ENCODE measurements at regions not wholly inside any gene's neighbourhood (a gene's known extent, or its start where the extent isn't known, plus 50 kb on each side); places are given as distances from the start of the nearest gene placed in this dataset.

DNA sequence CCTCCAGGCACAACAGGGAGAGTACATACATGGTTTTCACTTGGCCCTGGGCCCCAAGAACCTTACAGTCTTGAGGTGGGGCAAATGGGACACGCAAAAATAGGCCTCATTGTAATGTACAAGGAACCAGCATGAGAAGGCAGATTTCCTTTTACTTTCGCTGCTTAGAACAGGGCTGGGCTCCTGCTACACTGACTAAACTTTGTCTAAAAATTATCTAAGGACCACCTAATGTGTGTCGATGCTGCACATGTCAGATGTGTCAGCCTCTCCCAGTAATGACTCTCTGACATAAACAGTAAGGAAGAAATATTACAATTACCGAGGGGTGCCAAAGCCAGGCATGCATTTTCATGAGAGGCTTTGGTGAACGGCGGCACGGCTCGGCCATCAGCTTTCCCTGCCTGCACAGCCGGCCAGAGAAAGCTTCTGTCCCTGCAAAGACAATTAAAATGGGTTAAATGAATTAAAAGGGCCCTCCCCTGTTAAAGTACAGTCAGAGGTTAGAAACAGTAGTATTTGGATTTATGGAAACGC is 224.2 kb upstream of the IRX3 start:
- no peak for DNase-seq (ENCODE audit: low spot score)

DNA sequence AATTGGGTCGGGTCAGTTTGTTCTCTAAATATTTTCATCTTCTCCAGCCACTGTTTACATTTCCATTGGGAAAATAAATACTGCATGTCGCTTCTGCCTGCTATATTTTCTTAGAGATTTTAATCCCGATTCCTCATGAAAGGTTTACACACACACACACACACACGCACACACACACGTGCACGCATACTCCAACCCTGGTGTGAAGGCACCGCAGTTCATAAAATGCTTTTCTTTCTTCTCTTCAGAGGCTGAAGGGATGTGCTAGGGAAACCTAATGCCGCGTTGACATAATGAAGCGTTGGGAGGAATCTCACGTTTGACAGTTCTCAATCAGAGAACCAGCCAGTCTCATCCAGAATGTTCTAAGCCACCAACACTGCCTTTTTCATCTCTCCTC is 222.9 kb upstream of the IRX3 start:
- DNase-seq (ENCODE audit: low spot score) = no peak

DNA sequence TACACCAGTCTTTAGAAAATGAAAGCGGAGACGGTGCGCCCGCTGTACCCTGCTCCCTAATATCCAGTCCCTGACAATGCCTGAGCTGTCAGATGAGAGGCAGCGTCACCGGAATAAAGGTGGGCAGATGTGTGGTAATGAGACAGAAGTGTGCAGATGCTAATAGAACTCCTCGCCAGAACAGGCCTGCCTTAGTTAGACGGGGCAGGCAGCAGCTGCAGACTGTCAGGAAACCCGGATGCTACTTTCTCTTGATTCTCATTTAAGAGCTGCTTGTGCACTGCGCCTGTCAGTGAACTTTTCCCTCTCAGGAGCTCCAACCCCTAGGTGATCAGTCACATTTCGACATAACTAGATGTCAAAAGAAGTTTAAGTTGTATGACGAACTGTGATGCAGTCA is 221.8 kb upstream of the IRX3 start:
- no peak for DNase-seq (ENCODE audit: low spot score)

- DNase-seq (ENCODE audit: low spot score) = no peak
Observed at GRCh38 chr16:54506741-54507500, 220.3 kb upstream of the IRX3 start.

DNA sequence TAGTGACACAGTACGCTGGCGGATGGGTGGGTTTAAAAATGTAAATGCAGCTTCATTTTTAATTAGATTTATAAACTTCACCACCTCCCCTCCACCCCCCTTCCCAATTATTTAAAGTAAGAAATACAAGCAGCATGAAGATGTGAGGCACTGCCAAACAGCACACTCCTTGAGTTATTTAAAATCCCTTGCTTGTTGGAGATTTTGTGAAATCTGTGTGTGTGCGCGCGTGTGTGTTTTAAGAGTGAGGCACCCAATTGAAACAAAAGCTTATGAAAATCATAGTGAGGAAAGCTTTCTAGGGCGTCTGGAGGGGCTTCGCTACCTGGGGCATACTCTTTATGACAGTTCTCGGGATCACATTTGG is 219.6 kb upstream of the IRX3 start:
- DNase-seq (ENCODE audit: low spot score) = no peak

GRCh38 chr16:54505549-54506213 is 219.1 kb upstream of the IRX3 start:
- no peak for DNase-seq (ENCODE audit: low spot score)

DNA sequence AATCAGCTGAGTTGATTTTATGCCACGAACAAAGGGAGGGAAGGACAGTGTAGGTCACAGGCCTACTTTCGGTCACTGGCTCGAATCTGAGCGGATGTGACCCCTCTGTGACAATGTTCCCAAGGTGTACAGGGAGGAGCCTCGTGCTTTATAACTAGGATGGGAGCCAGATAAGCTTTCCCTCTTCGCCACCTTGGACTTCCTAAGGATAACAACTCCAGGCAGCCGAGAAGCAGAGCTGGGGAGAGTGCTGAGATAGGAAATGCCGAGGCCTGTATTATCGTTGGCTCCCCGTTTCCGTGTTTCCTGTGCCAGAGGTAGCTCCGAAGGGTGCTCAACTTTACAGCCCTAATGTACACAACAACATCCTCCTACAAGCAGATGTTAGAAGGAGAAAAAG is 217.8 kb upstream of the IRX3 start:
- DNase-seq (ENCODE audit: low spot score) = no peak

DNA sequence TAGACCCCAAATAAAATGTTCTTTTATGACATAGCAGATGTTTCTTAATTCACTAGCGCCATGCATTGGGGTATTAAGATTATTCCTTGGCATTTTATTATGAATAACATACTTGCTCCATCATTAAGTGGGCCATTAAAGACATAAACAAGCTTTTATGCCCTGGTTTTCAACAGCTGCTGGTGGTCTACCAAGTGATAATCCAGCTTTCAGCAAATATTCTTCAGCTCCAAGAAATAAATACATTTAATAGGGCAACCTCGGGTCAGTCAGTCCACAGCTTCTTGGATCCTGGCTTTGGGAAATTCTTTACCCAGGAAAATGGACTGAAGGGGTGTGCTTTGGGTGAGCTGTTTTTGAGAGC is 217.3 kb upstream of the IRX3 start:
- no peak for DNase-seq (ENCODE audit: low spot score)

- DNase-seq (ENCODE audit: low spot score) = no peak
Observed at GRCh38 chr16:54503011-54503855, 216.6 kb upstream of the IRX3 start.

GRCh38 chr16:54501797-54502196 is 215.2 kb upstream of the IRX3 start:
- no peak for DNase-seq (ENCODE audit: low spot score)

DNA sequence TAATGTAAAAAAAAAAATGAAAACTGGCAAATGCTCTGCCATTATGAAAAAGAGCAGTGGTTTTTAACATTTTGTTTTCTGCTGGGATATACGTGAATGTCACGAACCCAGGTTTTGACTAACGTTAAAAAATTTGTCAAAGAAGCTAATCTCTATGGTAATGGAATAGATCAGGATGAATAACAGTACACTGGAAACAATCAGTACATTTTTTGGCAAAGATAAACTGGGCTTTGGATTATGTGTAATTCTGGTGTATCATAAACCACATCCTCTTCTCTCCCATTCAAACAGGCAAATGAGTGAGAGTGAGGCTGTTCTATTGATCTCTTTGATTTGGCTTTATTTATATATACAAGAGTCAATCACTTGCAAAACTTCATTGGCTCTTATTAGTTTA is 207.0 kb upstream of the IRX3 start:
- no peak for DNase-seq (ENCODE audit: low spot score)

DNA sequence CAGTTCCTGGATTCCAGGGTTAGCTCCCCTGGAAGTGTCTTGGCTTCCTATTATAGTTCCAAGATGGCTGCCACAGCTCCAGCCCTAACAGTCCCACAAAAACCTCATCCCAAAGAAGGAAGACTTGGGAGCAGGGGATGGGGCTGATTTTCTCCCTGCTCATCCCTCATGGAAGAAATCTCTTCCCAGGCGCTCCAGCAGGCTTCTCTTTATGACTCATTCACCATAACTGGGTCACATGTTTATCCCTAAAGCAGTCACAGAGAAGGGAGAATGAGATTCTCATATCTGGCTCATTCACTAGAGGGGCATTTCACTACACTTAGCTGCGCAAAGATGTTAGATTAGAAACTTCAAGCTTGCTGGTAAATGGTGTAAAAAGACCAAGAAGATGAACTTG is 206.5 kb upstream of the IRX3 start:
- DNase-seq (ENCODE audit: low spot score) = no peak

GRCh38 chr16:54490112-54490488 is 203.5 kb upstream of the IRX3 start:
- no peak for DNase-seq (ENCODE audit: low spot score)

- no peak for DNase-seq (ENCODE audit: low spot score)
Observed at GRCh38 chr16:54489225-54490111, 202.9 kb upstream of the IRX3 start.

DNA sequence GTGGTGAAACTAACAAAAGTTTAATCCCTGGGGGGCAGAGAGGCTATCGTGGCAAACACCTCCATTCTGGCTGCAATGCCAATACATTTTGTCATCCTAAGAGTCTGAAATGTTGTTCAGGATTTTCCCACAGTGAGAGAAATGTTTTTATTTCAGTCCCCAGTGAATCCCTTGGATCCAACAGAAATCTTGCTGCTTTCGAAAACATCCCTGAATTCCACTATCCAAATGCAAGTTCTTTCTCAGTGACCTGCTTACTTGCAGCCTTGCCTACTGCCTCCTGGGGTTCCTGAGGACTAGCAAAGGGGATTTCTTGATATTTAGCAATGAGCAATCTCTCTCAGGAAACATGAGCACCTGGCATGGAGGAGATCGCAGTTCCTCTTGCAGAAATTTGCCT is 202.1 kb upstream of the IRX3 start:
- no peak for DNase-seq (ENCODE audit: low spot score)

GRCh38 chr16:54487933-54488332 is 201.3 kb upstream of the IRX3 start:
- DNase-seq (ENCODE audit: low spot score) = no peak

DNA sequence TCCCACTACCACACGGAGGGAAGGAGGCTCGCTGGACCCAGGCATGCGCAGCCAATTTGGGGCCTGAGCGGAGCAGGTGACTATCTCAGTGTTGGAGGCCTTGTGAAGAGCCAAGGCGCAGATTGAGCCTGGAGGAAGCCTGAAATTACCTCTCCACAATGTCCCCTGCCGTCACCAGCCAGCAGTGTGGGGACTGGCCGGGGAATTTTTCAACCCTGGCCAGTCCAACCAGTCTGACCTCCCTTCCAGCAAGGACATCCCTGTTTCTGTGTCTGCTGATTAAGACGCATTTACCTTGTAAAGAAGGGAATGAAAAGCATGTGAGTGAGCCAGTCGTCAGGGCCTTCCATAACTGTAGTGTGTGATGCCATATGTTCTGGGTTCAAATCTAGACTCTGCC is 198.1 kb upstream of the IRX3 start:
- DNase-seq (ENCODE audit: low spot score) = no peak

DNA sequence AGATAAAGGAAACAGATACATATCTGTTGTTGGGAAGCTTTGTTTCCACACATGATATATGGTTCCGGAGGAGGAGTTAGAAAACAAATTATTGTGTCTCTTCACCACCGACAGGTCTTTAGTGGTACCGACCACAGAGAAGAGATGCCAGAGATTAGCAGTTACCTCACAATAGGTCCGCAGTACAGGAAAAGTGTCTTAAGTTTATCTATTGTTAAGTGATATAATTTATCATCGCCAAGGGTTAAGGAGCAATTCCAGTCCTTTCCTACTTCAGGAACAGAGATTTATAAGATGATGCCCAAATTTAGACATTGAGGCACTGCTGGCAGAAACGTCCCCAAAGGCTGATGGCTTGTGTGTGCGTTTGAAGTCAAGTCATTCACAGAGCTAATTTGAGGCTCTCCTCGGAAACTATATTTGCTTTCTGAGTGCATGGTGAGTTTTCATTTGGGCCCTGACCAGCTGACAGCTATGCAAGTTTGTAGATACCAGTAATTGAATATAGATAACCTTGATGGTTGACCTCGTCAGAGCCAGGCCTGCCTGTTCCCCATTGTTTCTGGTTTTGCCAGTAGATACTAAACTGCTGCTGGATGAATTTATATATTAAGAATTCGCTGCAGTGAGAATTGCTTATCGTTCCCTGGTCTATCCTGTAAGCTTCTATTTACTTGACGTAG is 196.4 kb upstream of the IRX3 start:
- DNase-seq (ENCODE audit: low spot score) = no peak

DNA sequence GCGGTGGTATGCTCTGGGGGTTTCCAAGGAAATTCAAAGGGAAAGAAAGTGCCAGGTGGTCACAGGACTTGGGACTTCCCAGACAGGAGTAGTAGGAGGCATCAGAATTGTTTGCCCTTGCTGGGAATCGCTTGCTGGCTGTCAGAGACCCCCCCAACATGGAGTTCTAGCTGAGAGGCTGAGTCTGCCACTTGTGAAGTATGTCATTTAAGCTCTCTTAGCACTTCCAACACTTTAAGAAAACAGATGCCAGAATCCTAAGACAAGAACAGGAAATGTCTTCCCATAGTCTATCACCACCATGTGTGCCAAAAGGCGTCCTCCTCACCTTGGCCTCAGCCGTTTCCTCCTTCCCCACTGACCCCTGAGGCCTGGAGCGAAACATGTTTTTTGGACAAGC is 193.8 kb upstream of the IRX3 start:
- no peak for DNase-seq (ENCODE audit: low spot score)

DNA sequence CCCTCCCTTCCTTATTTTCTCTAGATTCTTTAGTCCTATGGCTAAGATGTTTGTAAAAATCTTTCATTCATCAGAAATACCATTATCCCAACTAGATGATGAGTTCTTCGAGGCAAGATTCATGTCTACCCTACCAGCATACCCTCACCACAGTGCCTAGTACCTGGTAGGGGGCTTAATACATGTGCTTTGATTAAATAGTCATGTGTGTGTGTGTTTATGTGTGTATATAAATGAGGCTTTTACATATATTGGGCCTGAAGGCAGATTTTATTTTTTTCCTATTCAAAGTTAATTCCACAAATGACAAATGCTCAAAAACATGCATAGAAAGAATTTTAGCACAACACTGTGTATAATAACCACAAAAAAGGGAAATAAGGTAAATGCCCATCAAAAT is 193.0 kb upstream of the IRX3 start:
- no peak for DNase-seq (ENCODE audit: low spot score)

DNA sequence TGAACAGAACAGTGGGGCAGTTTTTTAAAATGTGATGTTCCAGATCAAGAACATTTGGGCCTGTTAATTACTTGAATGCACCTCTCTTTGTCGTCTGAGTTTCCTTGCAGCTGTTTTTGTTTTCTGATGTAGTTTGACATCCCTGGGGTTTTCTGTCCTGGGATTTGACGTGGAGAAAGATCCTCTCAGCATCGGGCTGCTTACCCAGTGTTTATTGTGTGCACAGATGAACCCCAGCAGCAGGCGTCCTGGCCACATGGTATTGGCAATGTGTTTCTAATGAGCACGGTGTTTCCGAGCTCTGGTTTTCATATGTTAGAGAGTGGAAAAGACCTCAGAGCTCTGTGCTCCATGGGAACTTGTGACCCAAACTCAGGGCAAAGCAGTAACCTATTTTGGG is 191.1 kb upstream of the IRX3 start:
- no peak for DNase-seq (ENCODE audit: low spot score)

Measured in kidney tubule cell (primary cell).